ENCODE measurements at regions not wholly inside any gene's neighbourhood (a gene's known extent, or its start where the extent isn't known, plus 50 kb on each side); places are given as distances from the start of the nearest gene placed in this dataset.
A peak's percentile ranks its signal among the peaks of the same experiment; 100 is the strongest.

- no peak for DNase-seq (ENCODE audit: low spot score)
Observed at GRCh38 chr18:46266473-46266872, 162.3 kb downstream of the HAUS1 start.

GRCh38 chr18:46268671-46269070, 164.5 kb downstream of the HAUS1 start:
- no peak for DNase-seq (ENCODE audit: low spot score)

GRCh38 chr18:46269275-46269674, 165.1 kb downstream of the HAUS1 start:
- no peak for DNase-seq (ENCODE audit: low spot score)

GRCh38 chr18:46271488-46271887, 167.3 kb downstream of the HAUS1 start:
- DNase-seq (ENCODE audit: low spot score) = no peak

- DNase-seq (ENCODE audit: low spot score) = no peak
Observed at GRCh38 chr18:46273861-46274260, 169.7 kb downstream of the HAUS1 start.

GRCh38 chr18:46274266-46274665, 170.1 kb downstream of the HAUS1 start:
- no peak for DNase-seq (ENCODE audit: low spot score)

- no peak for DNase-seq (ENCODE audit: low spot score)
Observed at GRCh38 chr18:46275370-46275769, 171.2 kb downstream of the HAUS1 start.

GRCh38 chr18:46276748-46277147, 172.6 kb downstream of the HAUS1 start:
- DNase-seq (ENCODE audit: low spot score) = no peak

- DNase-seq (ENCODE audit: low spot score) = no peak
Observed at GRCh38 chr18:46278481-46279465, 174.6 kb downstream of the HAUS1 start.

- DNase-seq (ENCODE audit: low spot score) = no peak
Observed at GRCh38 chr18:46279673-46280072, 175.5 kb downstream of the HAUS1 start.

- peak; percentile 49 for DNase-seq (ENCODE audit: low spot score)
Observed at GRCh38 chr18:46281185-46282176, 177.3 kb downstream of the HAUS1 start.

- no peak for DNase-seq (ENCODE audit: low spot score)
Observed at GRCh38 chr18:46282177-46282570, 178.0 kb downstream of the HAUS1 start.

- no peak for DNase-seq (ENCODE audit: low spot score)
Observed at GRCh38 chr18:46282646-46283045, 178.5 kb downstream of the HAUS1 start.

- DNase-seq (ENCODE audit: low spot score) = no peak
Observed at GRCh38 chr18:46283268-46283667, 179.1 kb downstream of the HAUS1 start.

GRCh38 chr18:46283895-46284295, 179.7 kb downstream of the HAUS1 start:
- DNase-seq (ENCODE audit: low spot score) = peak; percentile 10

- no peak for DNase-seq (ENCODE audit: low spot score)
Observed at GRCh38 chr18:46289463-46289862, 185.3 kb downstream of the HAUS1 start.

GRCh38 chr18:46289931-46290330, 185.7 kb downstream of the HAUS1 start:
- DNase-seq (ENCODE audit: low spot score) = no peak

GRCh38 chr18:46290440-46291020, 186.3 kb downstream of the HAUS1 start:
- DNase-seq (ENCODE audit: low spot score) = no peak

- no peak for DNase-seq (ENCODE audit: low spot score)
Observed at GRCh38 chr18:46291149-46291548, 187.0 kb downstream of the HAUS1 start.

- peak; percentile 15 for DNase-seq (ENCODE audit: low spot score)
Observed at GRCh38 chr18:46293742-46294181, 189.6 kb downstream of the HAUS1 start.

- DNase-seq (ENCODE audit: low spot score) = no peak
Observed at GRCh38 chr18:46294318-46294717, 190.1 kb downstream of the HAUS1 start.

GRCh38 chr18:46294751-46295150, 190.6 kb downstream of the HAUS1 start:
- no peak for DNase-seq (ENCODE audit: low spot score)
